ENCODE measurements at regions not wholly inside any gene's neighbourhood (a gene's known extent, or its start where the extent isn't known, plus 50 kb on each side); places are given as distances from the start of the nearest gene placed in this dataset.

- Histone ChIP-seq H2AK9ac (replicated peaks; ENCODE audit: low read depth, low read length, poor library complexity) (no peak overlapping the region), H3K23ac (ENCODE audit: low read depth, low read length) (no peak overlapping the region), H4K20me1 (ENCODE audit: insufficient read depth, low read length) (no peaks in the 10 kb centered on the region), H2BK15ac (ENCODE audit: low read depth, low read length) (no peak overlapping the region), H3K4me2 (ENCODE audit: low read depth, low read length) (no peak overlapping the region), H3K27ac (ENCODE audit: insufficient read depth, low read length) (no peak overlapping the region), H2BK5ac (ENCODE audit: low read depth, low read length, poor library complexity, severe bottlenecking) (no peak overlapping the region), H3K4me3 (ENCODE audit: insufficient read depth, low read depth, low read length) (no peak overlapping the region), H2AK5ac (ENCODE audit: low read depth, low read length) (no peak overlapping the region), H3K9me3 (ENCODE audit: control insufficient read depth, insufficient read depth, low read length) (peaks cover 5% of the 10 kb centered on the region; the same call in 1 of the 2 replicates), H4K5ac (ENCODE audit: low read depth, low read length) (no peak overlapping the region), H4K8ac (ENCODE audit: low read depth in 2 of 2, low read length in 2 of 2) (no peak overlapping the region), H2BK120ac (ENCODE audit: low read depth, low read length) (no peak overlapping the region), H3K4ac (ENCODE audit: low read depth, low read length) (no peak overlapping the region), H3K9me1 (ENCODE audit: insufficient read depth, low read length) (no peaks in the 10 kb centered on the region), H3K14ac (replicated peaks; ENCODE audit: low read depth, low read length) (no peak overlapping the region), H3K79me1 (ENCODE audit: low read depth in 1 of 2, low read length in 2 of 2) (no peaks in the 10 kb centered on the region), H4K91ac (ENCODE audit: insufficient read depth, low read depth, low read length) (no peak overlapping the region), H2BK20ac (ENCODE audit: low read depth, low read length) (no peak overlapping the region), H3K36me3 (ENCODE audit: control insufficient read depth, insufficient read depth, low read length) (no peaks in the 10 kb centered on the region), H3K9ac (ENCODE audit: low read depth, low read length) (no peak overlapping the region), H2AFZ (replicated peaks; ENCODE audit: low read length, poor library complexity) (no peak overlapping the region), H3K4me1 (ENCODE audit: control insufficient read depth, insufficient read depth, low read length) (no peaks in the 10 kb centered on the region), H3K27me3 (ENCODE audit: control insufficient read depth, insufficient read depth, low read length) (no peaks in the 10 kb centered on the region), H3K18ac (ENCODE audit: low read depth, low read length) (no peak overlapping the region), H3K56ac (ENCODE audit: extremely low read depth, insufficient read depth, low read length) (no peak overlapping the region)
- BruUV-seq (replicated peaks): no TSS peak
- ChIA-PET CTCF (interaction anchor here (0.5 kb wide), 1 partner anchor 1570 kb away, joined by 3 read pairs; no protein-coding TSS in a partner anchor), POLR2A (ENCODE audit: unreplicated experiment) (no interaction called here)
- dilution Hi-C loops (cut with HindIII; ENCODE audit: low sequenced_read_pairs, unreplicated experiment) (no loop called here), intact Hi-C loops (cut with micrococcal nuclease) (no loop called here), in situ Hi-C loops (cut with MboI; ENCODE audit: low sequenced_read_pairs) (no loop called here)
- no peak for ATAC-seq (ENCODE audit: low read depth)
- DNase-seq: no peak
- TF ChIP-seq SMC3 (IDR thresholded peaks at IDR 0.05; ENCODE audit: low read depth, low read length) (no peak), RAD21 (IDR thresholded peaks at IDR 0.05; ENCODE audit: low read length) (no peak), MAFK (IDR thresholded peaks at IDR 0.05; ENCODE audit: low read depth, low read length) (no peak), CHD1 (IDR thresholded peaks at IDR 0.05; ENCODE audit: low read depth, low read length) (no peak), CTCF (conservative IDR thresholded peaks at IDR 0.05; ENCODE audit: low read depth, low read length) (no peak)
Observed at GRCh38 chr7:49624611-49625010, 148.8 kb upstream of the VWC2 start.

Data from IMR-90 (cell line).